ENCODE measurements at regions not wholly inside any gene's neighbourhood (a gene's known extent, or its start where the extent isn't known, plus 50 kb on each side); places are given as distances from the start of the nearest gene placed in this dataset.
"Not testable (repeated sequence)": the region's sequence is repeated elsewhere in the genome, so short reads cannot be mapped to it uniquely, and the experiment has no call there.

- intact Hi-C loops (cut with micrococcal nuclease): no loop called here
Observed at GRCh38 chr18:1394966-1395365, 490.3 kb downstream of the ADCYAP1 start.

GRCh38 chr18:1408376-1408775 is 503.7 kb downstream of the ADCYAP1 start:
- intact Hi-C loops (cut with micrococcal nuclease): no loop called here

GRCh38 chr18:1412655-1413322 is 508.1 kb downstream of the ADCYAP1 start:
- intact Hi-C loops (cut with micrococcal nuclease): no loop called here

GRCh38 chr18:1413323-1413675 is 508.6 kb downstream of the ADCYAP1 start:
- intact Hi-C loops (cut with micrococcal nuclease): no loop called here

- intact Hi-C loops (cut with micrococcal nuclease): no loop called here
Observed at GRCh38 chr18:1416074-1416473, 511.4 kb downstream of the ADCYAP1 start.

GRCh38 chr18:1421502-1421901 is 516.8 kb downstream of the ADCYAP1 start:
- intact Hi-C loops (cut with micrococcal nuclease): no loop called here

GRCh38 chr18:1422634-1423033 is 518.0 kb downstream of the ADCYAP1 start:
- intact Hi-C loops (cut with micrococcal nuclease): no loop called here

GRCh38 chr18:1425679-1426078 is 521.0 kb downstream of the ADCYAP1 start:
- intact Hi-C loops (cut with micrococcal nuclease): no loop called here

- intact Hi-C loops (cut with micrococcal nuclease): no loop called here
Observed at GRCh38 chr18:1435487-1435886, 530.8 kb downstream of the ADCYAP1 start.

- intact Hi-C loops (cut with micrococcal nuclease): no loop called here
Observed at GRCh38 chr18:1436199-1436598, 531.5 kb downstream of the ADCYAP1 start.

GRCh38 chr18:1438458-1438910 is 533.8 kb downstream of the ADCYAP1 start:
- intact Hi-C loops (cut with micrococcal nuclease): no loop called here

GRCh38 chr18:1438967-1439366 is 534.3 kb downstream of the ADCYAP1 start:
- intact Hi-C loops (cut with micrococcal nuclease): no loop called here

GRCh38 chr18:1444062-1444461 is 539.4 kb downstream of the ADCYAP1 start:
- intact Hi-C loops (cut with micrococcal nuclease): not testable (repeated sequence)

GRCh38 chr18:1446765-1447164 is 542.1 kb downstream of the ADCYAP1 start:
- intact Hi-C loops (cut with micrococcal nuclease): no loop called here

GRCh38 chr18:1452821-1453220 is 548.1 kb downstream of the ADCYAP1 start:
- intact Hi-C loops (cut with micrococcal nuclease): no loop called here

GRCh38 chr18:1455605-1456004 is 550.9 kb downstream of the ADCYAP1 start:
- intact Hi-C loops (cut with micrococcal nuclease): no loop called here

GRCh38 chr18:1458547-1458946 is 553.9 kb downstream of the ADCYAP1 start:
- intact Hi-C loops (cut with micrococcal nuclease): no loop called here

GRCh38 chr18:1463981-1464380 is 559.3 kb downstream of the ADCYAP1 start:
- intact Hi-C loops (cut with micrococcal nuclease): no loop called here

- intact Hi-C loops (cut with micrococcal nuclease): no loop called here
Observed at GRCh38 chr18:1464444-1465217, 560.0 kb downstream of the ADCYAP1 start.

GRCh38 chr18:1466035-1466434 is 561.4 kb downstream of the ADCYAP1 start:
- intact Hi-C loops (cut with micrococcal nuclease): no loop called here

- intact Hi-C loops (cut with micrococcal nuclease): no loop called here
Observed at GRCh38 chr18:1467461-1467964, 562.8 kb downstream of the ADCYAP1 start.

GRCh38 chr18:1468550-1468949 is 563.9 kb downstream of the ADCYAP1 start:
- intact Hi-C loops (cut with micrococcal nuclease): no loop called here

- intact Hi-C loops (cut with micrococcal nuclease): no loop called here
Observed at GRCh38 chr18:1475867-1476266, 571.2 kb downstream of the ADCYAP1 start.

Data from T-helper 1 cell treated with Interleukin-12 subunit alpha and Interleukin-12 subunit beta and Interleukin-4 antibody, amounts not matched to agents 30 ng/mL and 1 ng/mL, for 36 hours (primary cell).